ENCODE measurements at regions not wholly inside any gene's neighbourhood (a gene's known extent, or its start where the extent isn't known, plus 50 kb on each side); places are given as distances from the start of the nearest gene placed in this dataset.

GRCh38 chr10:6788231-6788630 is 208.2 kb upstream of the PRKCQ start (continued):
- TF ChIP-seq JUNB (IDR thresholded peaks at IDR 0.05; ENCODE audit: unreplicated experiment): no peak

GRCh38 chr10:6787718-6788117 is 207.6 kb upstream of the PRKCQ start:
- Histone ChIP-seq H2AFZ (no peak overlapping the region), H3K9me2 (ENCODE audit: insufficient read depth) (no peaks in the 10 kb centered on the region), H3F3A (replicated peaks; ENCODE audit: low read depth) (peaks cover 13% of the 10 kb centered on the region; the same call in 1 of the 2 replicates), H3K4me3 (no peak overlapping the region), H4K20me1 (replicated peaks; ENCODE audit: insufficient read depth) (no peaks in the 10 kb centered on the region), H3K79me2 (replicated peaks; ENCODE audit: insufficient read depth) (no peaks in the 10 kb centered on the region), H3K36me3 (ENCODE audit: insufficient read depth) (no peaks in the 10 kb centered on the region), H3K27me3 (ENCODE audit: insufficient read depth) (no peaks in the 10 kb centered on the region), H3K4me2 (no peak overlapping the region), H3K27ac (ENCODE audit: low read depth) (no peak overlapping the region), H3K4me1 (ENCODE audit: insufficient read depth) (peaks cover 45% of the 10 kb centered on the region)
- Mint-ChIP-seq H3K9me3 (no peaks in the 10 kb centered on the region), H3K36me3 (ENCODE audit: low read depth) (no peaks in the 10 kb centered on the region), H3K27ac (no peak overlapping the region), H3K27me3 (ENCODE audit: insufficient read depth, low read depth, poor library complexity) (peaks cover 2% of the 10 kb centered on the region), H3K4me3 (no peak overlapping the region), H3K4me1 (peaks cover 23% of the 10 kb centered on the region)
- TF ChIP-seq CREB1 (CRISPR knock-in tag; IDR thresholded peaks at IDR 0.05; ENCODE audit: low read depth): no peak
- no peak for TF ChIP-seq JUNB (IDR thresholded peaks at IDR 0.05; ENCODE audit: unreplicated experiment)
- no peak for TF ChIP-seq ZNF462 (CRISPR knock-in tag; IDR thresholded peaks at IDR 0.05)
- no peak for TF ChIP-seq POLR2AphosphoS5 (IDR thresholded peaks at IDR 0.05; ENCODE audit: low read depth)
- no peak for TF ChIP-seq EZH2phosphoT487 (IDR thresholded peaks at IDR 0.05; ENCODE audit: unreplicated experiment)
- no peak for TF ChIP-seq STAT1 (IDR thresholded peaks at IDR 0.05; ENCODE audit: unreplicated experiment)
- ATAC-seq (no peak), DNase-seq (ENCODE audit: low spot score) (no peak)
